HEK293T (cell line): ENCODE measurements at regions not wholly inside any gene's neighbourhood (a gene's known extent, or its start where the extent isn't known, plus 50 kb on each side); places are given as distances from the start of the nearest gene placed in this dataset.

ENCODE experiments used
- BHLHE40 ChIP-seq: fragments of 450-650 bp; IDR thresholded peaks from 2 replicates; pipeline ENCODE4 v1.6.1; 2016; ENCODE audit warnings: mild to moderate bottlenecking, moderate library complexity, borderline replicate concordance
- CTBP1 ChIP-seq: fragments of 450-650 bp; IDR thresholded peaks from 2 replicates; pipeline ENCODE4 v1.6.1; 2016; ENCODE audit warnings: borderline replicate concordance
- ELF4 ChIP-seq: fragments of 450-650 bp; IDR thresholded peaks from 2 replicates; pipeline ENCODE4 v1.6.1; 2017; ENCODE audit warnings: antibody characterized with exemption
- FOXK2 ChIP-seq: fragments of 450-650 bp; IDR thresholded peaks from 2 replicates; pipeline ENCODE4 v1.6.1; 2016; ENCODE audit warnings: mild to moderate bottlenecking
- FOXM1 ChIP-seq: fragments of 450-650 bp; IDR thresholded peaks from 2 replicates; pipeline ENCODE4 v1.6.1; 2017; ENCODE audit warnings: mild to moderate bottlenecking, borderline replicate concordance
- HDGF ChIP-seq: fragments of 450-650 bp; IDR thresholded peaks from 2 replicates; pipeline ENCODE4 v1.6.1; 2017; ENCODE audit warnings: antibody characterized with exemption, borderline replicate concordance
- LEF1 ChIP-seq: fragments of 450-650 bp; IDR thresholded peaks from 2 replicates; pipeline ENCODE4 v1.6.1; 2017; ENCODE audit warnings: mild to moderate bottlenecking, borderline replicate concordance
- NFRKB ChIP-seq: fragments of 450-650 bp; IDR thresholded peaks from 2 replicates; pipeline ENCODE4 v1.6.1; 2016; ENCODE audit warnings: mild to moderate bottlenecking, moderate library complexity
- SUZ12 ChIP-seq: fragments of 450-650 bp; IDR thresholded peaks from 2 replicates; pipeline ENCODE4 v1.6.1; 2016; ENCODE audit warnings: mild to moderate bottlenecking
- ZNF384 ChIP-seq: fragments of 450-650 bp; IDR thresholded peaks from 2 replicates; pipeline ENCODE4 v1.6.1; 2016

DNA sequence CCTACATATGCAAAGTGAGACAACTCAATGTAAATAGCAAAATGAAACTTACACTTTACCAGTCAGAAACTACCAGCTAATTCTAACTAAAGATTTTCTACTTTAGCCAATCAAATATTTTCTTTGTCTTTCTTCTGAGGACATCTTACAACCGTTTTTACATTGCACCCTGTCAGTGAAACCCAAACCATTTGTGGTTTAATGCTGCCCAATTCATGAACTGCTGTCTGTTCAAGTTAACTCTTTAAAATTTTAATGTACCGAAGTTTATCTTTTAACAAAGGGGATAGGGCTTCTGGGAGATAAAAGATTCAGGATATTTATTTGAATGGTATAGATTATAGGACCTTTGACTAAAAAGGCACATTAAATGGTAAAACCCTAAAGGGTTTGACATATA lies 121.3 kb upstream of the HDDC2 start:
- TF ChIP-seq LEF1 (no peak), ELF4 (no peak), FOXM1 (no peak), CTBP1 (no peak), BHLHE40 (no peak), ZNF384 (no peak), NFRKB (no peak), FOXK2 (no peak), SUZ12 (no peak), HDGF (no peak)
